ENCODE measurements at regions not wholly inside any gene's neighbourhood (a gene's known extent, or its start where the extent isn't known, plus 50 kb on each side); places are given as distances from the start of the nearest gene placed in this dataset.

GRCh38 chr2:18829251-18829902, 240.0 kb upstream of the NT5C1B start:
- ATAC-seq (peak in 1 of 4 donors; percentile 49), DNase-seq (no peak)
- Histone ChIP-seq H3K4me3 (no peak overlapping the region), H3K27me3 (no peaks in the 10 kb centered on the region), H3K4me1 (peaks cover 0 to 47% (median 24%) of the 10 kb centered on the region in 12 donors), H3K27ac (peak overlapping the region in 1 of 12 donors; percentile 13), H3K36me3 (no peaks in the 10 kb centered on the region), H3K9me3 (no peaks in the 10 kb centered on the region)
- WGBS, 4 donors = 33 to 43% (median 37%) methylated on average over 4 of the region's 4 CpGs
- no peak for TF ChIP-seq CTCF (IDR thresholded peaks at IDR 0.05)
- TF ChIP-seq POLR2A (IDR thresholded peaks at IDR 0.05) = no peak
- intact Hi-C loops (cut with DNase I) = no loop called here

GRCh38 chr2:18828296-18828695, 238.9 kb upstream of the NT5C1B start:
- Histone ChIP-seq H3K9me3 (no peaks in the 10 kb centered on the region), H3K4me1 (peaks cover 0 to 44% (median 23%) of the 10 kb centered on the region in 12 donors), H3K36me3 (no peaks in the 10 kb centered on the region), H3K27me3 (no peaks in the 10 kb centered on the region), H3K4me3 (no peak overlapping the region), H3K27ac (no peak overlapping the region)
- DNase-seq (no peak), ATAC-seq (no peak)
- TF ChIP-seq POLR2A (IDR thresholded peaks at IDR 0.05) (no peak), CTCF (IDR thresholded peaks at IDR 0.05) (no peak)
- 82 to 88% (median 85%) methylated on average over 3 of the region's 3 CpGs for WGBS, 4 donors
- intact Hi-C loops (cut with DNase I) = no loop called here

GRCh38 chr2:18825838-18826237, 236.5 kb upstream of the NT5C1B start:
- DNase-seq (no peak), ATAC-seq (peak in 2 of 4 donors; percentile 13 to 26)
- H3K9me3 ChIP-seq = no peaks in the 10 kb centered on the region
- TF ChIP-seq POLR2A (IDR thresholded peaks at IDR 0.05) (no peak), CTCF (IDR thresholded peaks at IDR 0.05) (no peak)
- H3K27me3 ChIP-seq = no peaks in the 10 kb centered on the region
- H3K4me1 ChIP-seq = peaks cover 0 to 21% (median 11%) of the 10 kb centered on the region in 12 donors
- 66 to 88% (median 73%) methylated on average over 7 of the region's 7 CpGs for WGBS, 4 donors
- no peak overlapping the region for H3K27ac ChIP-seq
- H3K4me3 ChIP-seq = no peak overlapping the region
- H3K36me3 ChIP-seq = no peaks in the 10 kb centered on the region
- intact Hi-C loops (cut with DNase I) = no loop called here

- 40 to 69% (median 57%) methylated on average over 2 of the region's 2 CpGs for WGBS, 4 donors
- DNase-seq = no peak
- Histone ChIP-seq H3K4me3 (no peak overlapping the region), H3K9me3 (no peaks in the 10 kb centered on the region), H3K27ac (no peak overlapping the region), H3K27me3 (no peaks in the 10 kb centered on the region), H3K4me1 (peaks cover 0 to 12% (median 6%) of the 10 kb centered on the region in 12 donors), H3K36me3 (no peaks in the 10 kb centered on the region)
- intact Hi-C loops (cut with DNase I) = no loop called here
- no peak for TF ChIP-seq CTCF (IDR thresholded peaks at IDR 0.05)
- TF ChIP-seq POLR2A (IDR thresholded peaks at IDR 0.05) = no peak
- peak in 1 of 4 donors; percentile 45 for ATAC-seq
These were observed 235.5 kb upstream of the NT5C1B start for GRCh38 chr2:18824915-18825314.

Measured in heart left ventricle (tissue), 16 donors.